ENCODE measurements at regions not wholly inside any gene's neighbourhood (a gene's known extent, or its start where the extent isn't known, plus 50 kb on each side); places are given as distances from the start of the nearest gene placed in this dataset.

GRCh38 chr10:128766915-128767314 is 640.7 kb upstream of the MKI67 start:
- no peak overlapping the region for H3K9ac ChIP-seq (ENCODE audit: low read depth, low read length)
- H3K27me3 ChIP-seq (ENCODE audit: control insufficient read depth, insufficient read depth, low read length): no peaks in the 10 kb centered on the region
- H3K4me2 ChIP-seq (ENCODE audit: low read length): no peak overlapping the region
- H3K4me3 ChIP-seq (ENCODE audit: low read length): no peak overlapping the region
- no peaks in the 10 kb centered on the region for H3K4me1 ChIP-seq (ENCODE audit: control insufficient read depth, insufficient read depth, low read length)
- no peaks in the 10 kb centered on the region for H3K36me3 ChIP-seq (ENCODE audit: insufficient read depth, low read length)
- peaks cover 19% of the 10 kb centered on the region for H3K9me3 ChIP-seq (replicated peaks; ENCODE audit: low read length)

DNA sequence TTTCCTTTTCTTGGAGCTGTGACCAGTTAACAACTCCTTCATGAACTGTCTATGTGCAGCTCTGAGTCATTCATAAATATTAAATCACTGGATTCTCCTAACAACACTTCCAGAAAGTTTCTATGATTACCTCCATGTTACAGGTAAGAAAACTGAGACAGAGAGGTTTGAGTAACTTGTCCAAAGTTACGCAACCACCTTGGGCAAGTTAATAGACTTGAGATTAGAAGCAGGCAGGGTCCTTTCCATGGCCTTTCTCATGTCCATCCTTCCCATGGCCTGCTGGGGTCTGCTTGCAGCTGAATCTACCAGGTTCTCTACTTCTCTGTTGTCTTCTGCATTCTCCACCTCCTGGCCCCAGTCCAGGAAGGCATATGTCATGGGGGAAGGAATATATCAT is 648.8 kb upstream of the MKI67 start:
- Histone ChIP-seq H3K36me3 (ENCODE audit: insufficient read depth, low read length) (no peaks in the 10 kb centered on the region), H3K4me3 (ENCODE audit: low read length) (no peak overlapping the region), H3K9me3 (replicated peaks; ENCODE audit: low read length) (peaks cover 7% of the 10 kb centered on the region), H3K9ac (ENCODE audit: low read depth, low read length) (no peak overlapping the region), H3K4me2 (ENCODE audit: low read length) (no peak overlapping the region), H3K27me3 (ENCODE audit: control insufficient read depth, insufficient read depth, low read length) (no peaks in the 10 kb centered on the region), H3K4me1 (ENCODE audit: control insufficient read depth, insufficient read depth, low read length) (no peaks in the 10 kb centered on the region)

DNA sequence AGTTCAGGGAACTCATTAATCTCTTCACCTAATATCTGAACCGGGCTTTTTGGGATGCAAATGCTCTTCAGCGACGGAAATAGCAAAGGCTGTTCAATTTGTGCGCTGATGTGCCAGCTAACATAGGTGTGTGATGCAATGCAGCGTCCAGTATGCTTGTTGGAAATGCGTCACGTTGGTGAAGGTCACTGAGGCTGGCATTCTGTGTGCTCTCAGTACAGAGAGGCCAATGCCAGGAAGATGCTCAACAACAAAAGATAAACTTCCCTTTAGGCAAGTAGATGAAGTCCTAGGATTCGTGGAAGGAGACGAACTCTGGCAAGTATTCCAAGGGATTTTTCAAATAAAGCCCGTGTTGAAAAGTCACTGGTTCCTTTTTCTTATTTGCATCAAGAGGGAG is 649.5 kb upstream of the MKI67 start:
- Histone ChIP-seq H3K9ac (ENCODE audit: low read depth, low read length) (no peak overlapping the region), H3K4me3 (ENCODE audit: low read length) (no peak overlapping the region), H3K9me3 (replicated peaks; ENCODE audit: low read length) (peaks cover 7% of the 10 kb centered on the region), H3K36me3 (ENCODE audit: insufficient read depth, low read length) (no peaks in the 10 kb centered on the region), H3K27me3 (ENCODE audit: control insufficient read depth, insufficient read depth, low read length) (no peaks in the 10 kb centered on the region), H3K4me1 (ENCODE audit: control insufficient read depth, insufficient read depth, low read length) (no peaks in the 10 kb centered on the region), H3K4me2 (ENCODE audit: low read length) (no peak overlapping the region)

DNA sequence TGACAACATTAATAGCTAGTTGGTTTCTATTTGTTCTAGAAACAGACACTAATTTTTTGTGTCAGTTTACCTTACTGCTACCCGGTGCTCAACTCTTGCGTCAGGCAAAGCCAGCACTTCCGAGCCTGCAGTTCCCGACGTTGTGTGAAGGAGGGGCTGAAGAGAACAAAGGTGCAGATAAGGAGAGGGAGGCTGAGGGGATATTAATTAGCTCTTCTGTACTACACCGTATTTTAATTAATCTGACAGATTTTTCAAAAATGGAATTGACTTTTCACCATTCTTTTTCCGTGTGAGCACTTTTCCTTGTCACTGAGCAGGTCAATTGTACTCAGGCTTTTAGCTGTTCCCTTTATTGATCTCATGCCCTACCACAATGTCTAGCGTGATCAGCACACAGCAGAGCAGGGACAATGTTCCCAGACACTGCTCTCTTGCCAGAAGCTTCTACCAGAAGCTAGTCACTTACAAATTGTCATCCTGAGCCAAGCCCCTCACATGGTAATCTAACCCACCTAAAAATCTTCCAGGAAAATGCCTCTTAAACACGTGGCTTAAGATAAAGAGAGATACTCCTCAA is 650.5 kb upstream of the MKI67 start:
- Histone ChIP-seq H3K4me1 (ENCODE audit: control insufficient read depth, insufficient read depth, low read length) (no peaks in the 10 kb centered on the region), H3K27me3 (ENCODE audit: control insufficient read depth, insufficient read depth, low read length) (no peaks in the 10 kb centered on the region), H3K9me3 (replicated peaks; ENCODE audit: low read length) (peaks cover 4% of the 10 kb centered on the region), H3K36me3 (ENCODE audit: insufficient read depth, low read length) (no peaks in the 10 kb centered on the region), H3K4me3 (ENCODE audit: low read length) (no peak overlapping the region), H3K9ac (ENCODE audit: low read depth, low read length) (no peak overlapping the region), H3K4me2 (ENCODE audit: low read length) (no peak overlapping the region)

- no peak overlapping the region for H3K4me2 ChIP-seq (ENCODE audit: low read length)
- H3K36me3 ChIP-seq (ENCODE audit: insufficient read depth, low read length): no peaks in the 10 kb centered on the region
- H3K4me3 ChIP-seq (ENCODE audit: low read length): no peak overlapping the region
- H3K9me3 ChIP-seq (replicated peaks; ENCODE audit: low read length): peaks cover 4% of the 10 kb centered on the region
- no peak overlapping the region for H3K9ac ChIP-seq (ENCODE audit: low read depth, low read length)
- no peaks in the 10 kb centered on the region for H3K27me3 ChIP-seq (ENCODE audit: control insufficient read depth, insufficient read depth, low read length)
- H3K4me1 ChIP-seq (ENCODE audit: control insufficient read depth, insufficient read depth, low read length): no peaks in the 10 kb centered on the region
Observed at GRCh38 chr10:128777342-128777741, 651.1 kb upstream of the MKI67 start.

DNA sequence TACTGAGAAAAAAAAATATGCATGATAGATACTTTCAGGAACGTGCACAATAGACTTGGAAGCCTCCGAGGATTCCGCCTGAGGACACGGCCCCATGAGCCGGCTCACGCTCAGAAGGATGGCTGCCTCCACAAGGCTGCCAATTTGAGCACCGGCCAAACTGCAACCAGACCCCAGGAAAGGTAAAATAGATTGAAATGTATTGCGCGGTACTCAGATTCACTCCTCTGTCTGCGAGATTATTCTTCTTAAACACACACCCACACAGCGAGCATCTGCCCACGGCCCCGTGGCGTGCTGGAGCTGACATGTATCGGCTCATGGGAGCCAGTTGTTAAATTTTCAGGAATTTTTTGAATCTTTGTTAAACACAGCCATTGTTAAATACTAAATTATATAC is 653.2 kb upstream of the MKI67 start:
- Histone ChIP-seq H3K4me1 (ENCODE audit: control insufficient read depth, insufficient read depth, low read length) (no peaks in the 10 kb centered on the region), H3K9me3 (replicated peaks; ENCODE audit: low read length) (peaks cover 4% of the 10 kb centered on the region), H3K27me3 (ENCODE audit: control insufficient read depth, insufficient read depth, low read length) (no peaks in the 10 kb centered on the region), H3K4me2 (ENCODE audit: low read length) (no peak overlapping the region), H3K9ac (ENCODE audit: low read depth, low read length) (no peak overlapping the region), H3K36me3 (ENCODE audit: insufficient read depth, low read length) (no peaks in the 10 kb centered on the region), H3K4me3 (ENCODE audit: low read length) (no peak overlapping the region)

DNA sequence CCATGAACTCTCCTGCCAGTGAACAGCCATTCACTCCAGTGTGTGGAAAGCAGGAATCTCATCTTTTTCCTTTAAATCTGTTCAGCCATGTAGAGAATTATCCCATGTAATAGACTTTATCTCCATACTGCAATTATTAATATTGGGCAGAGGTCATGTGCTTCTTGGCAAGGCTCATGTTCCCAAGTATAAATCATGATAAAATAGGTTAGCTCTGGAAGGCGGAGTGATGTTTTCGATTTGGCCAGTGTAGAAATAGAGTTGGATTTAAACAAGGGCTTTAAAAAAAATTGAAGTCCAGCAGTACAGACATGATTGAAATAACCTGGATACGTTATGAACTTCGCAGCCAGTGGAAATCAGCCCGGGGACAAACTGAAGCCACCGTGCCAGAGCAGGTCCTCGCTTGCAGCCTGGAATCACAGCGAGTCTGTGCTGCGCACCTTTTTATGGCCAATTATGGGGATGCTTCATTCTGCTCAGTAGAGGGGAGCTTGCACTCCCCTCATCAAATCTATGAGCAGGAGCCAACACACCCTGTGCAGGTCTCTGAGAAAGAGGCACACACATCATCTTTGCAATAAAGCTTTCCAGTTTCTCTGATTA is 654.0 kb upstream of the MKI67 start:
- Histone ChIP-seq H3K4me2 (ENCODE audit: low read length) (no peak overlapping the region), H3K36me3 (ENCODE audit: insufficient read depth, low read length) (no peaks in the 10 kb centered on the region), H3K9ac (ENCODE audit: low read depth, low read length) (no peak overlapping the region), H3K27me3 (ENCODE audit: control insufficient read depth, insufficient read depth, low read length) (no peaks in the 10 kb centered on the region), H3K4me3 (ENCODE audit: low read length) (no peak overlapping the region), H3K9me3 (replicated peaks; ENCODE audit: low read length) (peaks cover 4% of the 10 kb centered on the region), H3K4me1 (ENCODE audit: control insufficient read depth, insufficient read depth, low read length) (no peaks in the 10 kb centered on the region)

DNA sequence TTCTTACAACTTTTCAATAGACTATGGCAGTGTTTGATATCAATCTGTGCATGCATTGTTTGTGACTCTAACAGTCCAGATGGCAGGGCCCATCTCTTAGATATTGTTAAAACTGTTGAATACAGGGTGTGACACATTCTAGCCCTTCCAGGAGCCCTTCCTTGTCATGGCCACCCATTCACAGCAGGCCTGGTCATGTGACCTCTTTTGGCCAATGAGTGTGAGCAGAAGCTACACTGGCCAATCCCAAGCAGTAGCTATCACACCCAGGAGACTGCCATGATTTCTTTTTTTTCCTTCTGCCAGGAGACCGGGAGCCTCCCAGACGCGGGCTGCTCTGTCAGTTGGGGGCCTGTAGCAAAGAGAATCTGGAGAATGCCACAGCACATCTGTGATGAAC is 655.4 kb upstream of the MKI67 start:
- no peaks in the 10 kb centered on the region for H3K4me1 ChIP-seq (ENCODE audit: control insufficient read depth, insufficient read depth, low read length)
- H3K4me3 ChIP-seq (ENCODE audit: low read length): no peak overlapping the region
- no peak overlapping the region for H3K9ac ChIP-seq (ENCODE audit: low read depth, low read length)
- peaks cover 3% of the 10 kb centered on the region for H3K9me3 ChIP-seq (replicated peaks; ENCODE audit: low read length)
- H3K36me3 ChIP-seq (ENCODE audit: insufficient read depth, low read length): no peaks in the 10 kb centered on the region
- H3K27me3 ChIP-seq (ENCODE audit: control insufficient read depth, insufficient read depth, low read length): no peaks in the 10 kb centered on the region
- H3K4me2 ChIP-seq (ENCODE audit: low read length): no peak overlapping the region

DNA sequence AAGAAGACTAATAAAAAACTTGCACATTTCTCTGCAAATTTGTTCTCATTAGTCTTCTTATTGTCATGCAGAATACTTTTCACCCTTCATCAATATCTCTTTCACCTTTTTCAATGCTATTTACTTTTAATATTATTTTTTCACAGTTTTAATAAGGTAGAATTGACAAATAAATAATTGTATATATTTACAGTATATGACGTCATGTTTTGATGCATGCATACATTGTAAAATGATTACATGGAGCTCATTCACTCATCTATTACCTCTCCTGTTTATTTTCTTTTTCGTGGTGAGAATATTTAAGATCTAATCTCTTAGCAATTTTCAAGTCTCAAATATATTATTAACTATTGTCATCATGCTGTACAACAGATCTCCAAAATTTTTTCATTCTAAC is 658.2 kb upstream of the MKI67 start:
- Histone ChIP-seq H3K9me3 (replicated peaks; ENCODE audit: low read length) (no peaks in the 10 kb centered on the region), H3K4me1 (ENCODE audit: control insufficient read depth, insufficient read depth, low read length) (no peaks in the 10 kb centered on the region), H3K4me2 (ENCODE audit: low read length) (no peak overlapping the region)

GRCh38 chr10:128792426-128793140 is 666.4 kb upstream of the MKI67 start:
- H3K27me3 ChIP-seq (ENCODE audit: control insufficient read depth, insufficient read depth, low read length): no peaks in the 10 kb centered on the region
- H3K4me1 ChIP-seq (ENCODE audit: control insufficient read depth, insufficient read depth, low read length): no peaks in the 10 kb centered on the region
- no peak overlapping the region for H3K9ac ChIP-seq (ENCODE audit: low read depth, low read length)

More for the DNA sequence above, 658.2 kb upstream of the MKI67 start:
- Histone ChIP-seq H3K36me3 (ENCODE audit: insufficient read depth, low read length) (no peaks in the 10 kb centered on the region), H3K27me3 (ENCODE audit: control insufficient read depth, insufficient read depth, low read length) (no peaks in the 10 kb centered on the region), H3K9ac (ENCODE audit: low read depth, low read length) (no peak overlapping the region), H3K4me3 (ENCODE audit: low read length) (no peak overlapping the region)

DNA sequence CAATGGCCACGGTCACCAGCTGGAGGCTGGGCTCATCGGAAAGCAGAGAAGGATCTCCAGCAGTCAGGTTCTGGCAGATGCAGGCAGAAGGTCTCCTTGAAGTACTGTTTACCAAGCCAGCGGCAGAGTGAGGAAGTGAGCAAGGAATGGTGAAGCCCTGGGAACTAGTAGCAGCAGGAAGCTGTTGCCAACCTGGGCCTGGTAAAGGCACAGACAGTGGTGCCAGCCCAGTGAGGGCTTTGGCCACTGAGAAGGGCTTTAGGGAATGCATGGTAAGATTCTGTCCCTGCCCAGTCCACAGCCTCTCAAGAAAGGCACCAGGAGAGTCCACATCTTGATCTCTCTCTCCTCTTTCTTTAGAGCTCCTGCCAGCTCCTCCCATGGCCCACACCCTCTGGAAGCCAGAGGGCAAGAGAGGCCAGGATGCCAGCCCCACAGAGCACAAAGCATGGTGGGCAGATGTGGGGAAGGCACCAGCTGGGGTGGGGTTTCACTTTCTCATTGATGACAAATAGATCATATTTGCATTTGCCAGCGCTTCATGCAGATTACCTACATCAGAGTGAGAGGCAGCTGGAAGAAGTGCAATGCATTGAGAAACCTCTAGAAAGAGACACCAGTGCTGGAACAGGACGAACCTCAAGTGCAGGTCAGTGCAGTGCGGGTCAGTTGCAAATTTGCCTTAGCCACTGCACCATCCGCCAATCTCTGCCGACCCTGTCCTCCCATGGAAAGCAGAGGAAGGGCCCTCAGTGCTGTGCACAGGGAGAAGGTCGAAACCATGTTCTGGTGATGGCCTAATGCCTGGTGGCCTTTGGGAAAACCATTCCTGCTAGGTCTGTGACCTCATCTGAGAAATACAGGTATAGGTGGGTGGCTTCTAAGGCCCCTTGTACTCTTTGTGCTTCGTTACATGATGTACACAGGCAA is 667.8 kb upstream of the MKI67 start:
- H3K4me3 ChIP-seq (ENCODE audit: low read length): no peak overlapping the region
- H3K4me2 ChIP-seq (ENCODE audit: low read length): no peak overlapping the region
- no peaks in the 10 kb centered on the region for H3K36me3 ChIP-seq (ENCODE audit: insufficient read depth, low read length)
- H3K9me3 ChIP-seq (replicated peaks; ENCODE audit: low read length): peaks cover 13% of the 10 kb centered on the region
- no peaks in the 10 kb centered on the region for H3K27me3 ChIP-seq (ENCODE audit: control insufficient read depth, insufficient read depth, low read length)
- no peaks in the 10 kb centered on the region for H3K4me1 ChIP-seq (ENCODE audit: control insufficient read depth, insufficient read depth, low read length)
- no peak overlapping the region for H3K9ac ChIP-seq (ENCODE audit: low read depth, low read length)

More at GRCh38 chr10:128792426-128793140, 666.4 kb upstream of the MKI67 start:
- H3K4me2 ChIP-seq (ENCODE audit: low read length): no peak overlapping the region
- H3K36me3 ChIP-seq (ENCODE audit: insufficient read depth, low read length): no peaks in the 10 kb centered on the region
- H3K9me3 ChIP-seq (replicated peaks; ENCODE audit: low read length): peaks cover 8% of the 10 kb centered on the region
- H3K4me3 ChIP-seq (ENCODE audit: low read length): no peak overlapping the region
